Ectodermal cell (in vitro differentiated cells): ENCODE measurements at regions not wholly inside any gene's neighbourhood (a gene's known extent, or its start where the extent isn't known, plus 50 kb on each side); places are given as distances from the start of the nearest gene placed in this dataset.
"Not testable (repeated sequence)": the region's sequence is repeated elsewhere in the genome, so short reads cannot be mapped to it uniquely, and the experiment has no call there.

Experiments
- H3K27ac ChIP-seq: 2 replicates; pipeline ENCODE4 v1.7.0; 2013; ENCODE audit warnings: mild to moderate bottlenecking, low read depth, low read length; ENCODE audit not compliant: insufficient read depth, poor library complexity, severe bottlenecking
- H3K27me3 ChIP-seq: 2 replicates; pipeline ENCODE4 v1.7.0; 2013; ENCODE audit warnings: mild to moderate bottlenecking, low read length; ENCODE audit not compliant: insufficient read depth, control insufficient read depth, poor library complexity, severe bottlenecking
- H3K36me3 ChIP-seq: one replicate; pipeline ENCODE4 v1.7.0; 2013; ENCODE audit warnings: low read length; ENCODE audit not compliant: control insufficient read depth, insufficient read depth
- H3K4me1 ChIP-seq: one replicate; pipeline ENCODE4 v1.7.0; 2013; ENCODE audit warnings: low read length; ENCODE audit not compliant: control insufficient read depth, insufficient read depth
- H3K4me3 ChIP-seq: 2 replicates; pipeline ENCODE4 v1.7.0; 2013; ENCODE audit warnings: low read depth, low read length, control low read depth; ENCODE audit not compliant: insufficient read depth
- H3K9me3 ChIP-seq: 2 replicates; pipeline ENCODE4 v1.7.0; 2013; ENCODE audit warnings: mild to moderate bottlenecking, low read length, moderate library complexity; ENCODE audit not compliant: control insufficient read depth
- WGBS, 2 experiments: methylation state at CpG; one replicate each; pipeline ENCODE4 v1.1.7; 2013; ENCODE audit warnings: missing lambda C conversion rate in 2 of 2; 5-methylcytosine and 5-hydroxymethylcytosine counted together

DNA sequence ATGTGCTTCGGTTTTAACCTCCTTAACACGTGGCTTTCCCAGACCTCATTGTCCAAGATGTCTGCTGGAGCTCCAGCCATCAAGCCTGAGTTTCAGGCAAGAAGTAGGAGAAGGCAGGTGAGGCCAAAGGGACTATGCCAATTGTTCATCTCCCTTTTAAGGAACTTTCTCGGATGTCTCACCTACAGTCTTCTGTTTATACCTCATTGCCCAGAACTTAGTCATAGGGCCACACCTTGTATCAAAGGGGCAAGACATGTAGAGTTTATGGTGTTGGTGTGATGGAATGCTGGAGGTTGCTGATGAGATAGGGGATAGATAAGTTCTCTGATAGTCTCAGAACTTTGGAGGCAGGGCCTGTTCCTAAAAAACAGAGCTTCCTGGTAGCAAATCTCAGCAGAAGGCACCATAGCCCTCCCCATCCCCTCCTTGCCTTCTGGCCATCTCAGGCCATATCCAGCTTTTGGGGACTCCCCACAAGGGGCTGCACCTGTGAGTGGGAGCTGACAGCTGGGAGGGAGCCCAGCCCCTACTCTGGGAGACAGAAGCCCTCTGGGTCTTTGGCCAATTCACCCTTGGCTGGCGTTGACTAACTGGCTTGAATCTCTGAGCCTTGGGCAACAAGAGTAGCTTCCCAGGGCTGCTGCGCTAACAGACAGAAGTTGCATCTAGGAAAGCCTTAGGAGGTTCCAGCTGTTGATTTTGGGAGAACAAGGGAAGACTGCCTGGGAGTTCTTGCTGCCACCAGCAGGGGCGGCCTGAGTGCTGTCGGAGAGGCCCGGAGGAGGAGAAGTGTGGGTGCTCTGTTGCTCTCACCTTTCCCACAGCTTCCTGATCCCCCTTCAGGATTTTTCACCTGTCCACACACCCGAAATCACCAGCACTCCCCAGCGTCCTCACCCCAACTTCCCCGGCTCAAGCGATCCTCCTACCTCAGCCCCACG lies 149.8 kb upstream of the THY1 start:
- H3K27me3 ChIP-seq: no peaks in the 10 kb centered on the region
- H3K36me3 ChIP-seq: no peaks in the 10 kb centered on the region
- no peaks in the 10 kb centered on the region for H3K4me1 ChIP-seq
- H3K9me3 ChIP-seq: no peaks in the 10 kb centered on the region
- H3K4me3 ChIP-seq: no peak overlapping the region
- H3K27ac ChIP-seq: no peak overlapping the region
- 91 to 92% methylated on average over 13 of the region's 13 CpGs for WGBS, 2 experiments

DNA sequence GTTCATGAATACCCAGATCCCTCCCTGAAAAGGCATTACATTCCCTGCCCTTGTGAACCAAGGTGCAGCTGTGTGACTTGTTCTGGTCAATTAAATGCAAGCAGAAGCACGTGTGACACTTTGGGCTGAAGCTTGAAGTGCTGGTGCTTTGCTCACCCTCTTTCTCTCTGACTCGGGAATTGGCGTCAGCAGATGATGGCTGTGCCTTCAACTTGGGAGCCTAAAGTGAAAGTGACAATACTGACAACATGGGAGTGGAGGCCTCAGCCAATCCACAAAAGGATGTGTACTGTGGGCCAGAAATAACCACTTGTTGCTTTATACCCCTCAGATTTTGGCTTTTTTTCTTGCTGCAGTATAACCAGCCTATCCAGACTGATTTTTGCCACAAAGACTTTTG lies 148.3 kb upstream of the THY1 start:
- H3K27ac ChIP-seq: no peak overlapping the region
- 76 to 80% methylated on average over 3 of the region's 3 CpGs for WGBS, 2 experiments
- no peaks in the 10 kb centered on the region for H3K4me1 ChIP-seq
- no peaks in the 10 kb centered on the region for H3K27me3 ChIP-seq
- H3K36me3 ChIP-seq: no peaks in the 10 kb centered on the region
- H3K4me3 ChIP-seq: no peak overlapping the region
- H3K9me3 ChIP-seq: no peaks in the 10 kb centered on the region

DNA sequence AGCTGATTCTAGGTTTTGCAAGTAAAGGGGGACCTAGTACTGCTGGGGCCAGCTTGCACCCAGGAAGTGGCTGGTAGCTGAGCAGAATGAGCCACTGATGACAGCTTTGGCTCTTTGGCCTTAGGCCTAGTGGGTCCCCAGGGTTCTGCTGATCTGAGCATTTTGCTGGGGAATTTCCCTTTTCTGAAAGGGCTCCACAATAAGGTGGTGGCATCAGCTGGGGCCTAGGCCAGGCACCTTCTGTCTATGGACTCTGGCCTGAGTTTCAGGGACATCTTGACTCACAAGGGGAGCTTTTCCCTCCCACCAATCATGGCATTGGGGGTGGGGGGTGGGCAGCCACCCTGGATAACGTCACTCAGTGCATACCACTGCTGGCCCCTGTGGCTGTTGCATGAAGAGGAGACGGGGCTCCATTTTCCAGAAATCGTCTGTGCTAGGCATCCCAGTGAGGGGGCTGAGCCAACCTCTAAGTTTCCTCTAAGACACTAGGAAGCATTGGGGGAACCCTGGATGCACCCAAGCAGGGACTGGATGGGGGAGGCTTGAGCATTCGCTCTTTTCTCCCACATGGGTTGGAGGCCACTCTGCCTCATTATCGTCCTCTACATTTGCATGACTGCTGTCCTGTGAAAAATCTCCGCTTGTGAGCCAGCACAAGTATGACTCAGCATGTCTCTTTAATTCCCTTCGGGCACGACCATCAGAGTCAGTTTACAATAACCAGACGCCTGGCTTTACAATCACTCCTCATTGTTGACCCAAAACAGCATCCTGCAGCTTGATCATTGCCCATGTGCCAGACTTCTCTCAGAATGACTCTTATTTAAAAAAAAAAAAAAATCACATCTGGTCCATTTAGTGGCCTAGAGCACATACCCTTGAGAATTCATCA lies 145.0 kb upstream of the THY1 start:
- no peak overlapping the region for H3K27ac ChIP-seq
- WGBS, 2 experiments: 55 to 62% methylated on average over 9 of the region's 9 CpGs

DNA sequence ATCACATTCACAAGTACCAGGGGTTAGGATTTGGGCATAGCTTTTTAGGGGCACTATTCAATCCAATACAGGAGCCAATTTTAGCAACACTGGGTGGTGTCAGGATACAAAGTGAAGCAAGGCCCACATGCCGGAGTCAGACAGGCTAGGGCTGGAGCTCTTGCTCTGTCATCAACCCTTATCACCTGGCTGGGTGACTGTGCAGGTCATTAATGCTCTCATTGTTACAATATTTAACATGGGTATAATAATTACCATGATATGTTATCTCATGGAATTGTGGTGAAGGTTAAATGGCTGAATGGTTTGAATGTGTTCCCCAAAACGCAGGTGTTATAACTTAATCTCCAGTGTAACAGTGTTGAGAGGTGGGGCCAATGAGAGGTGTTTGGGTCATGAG lies 143.3 kb upstream of the THY1 start:
- H3K27ac ChIP-seq: no peak overlapping the region
- no peaks in the 10 kb centered on the region for H3K27me3 ChIP-seq
- no peaks in the 10 kb centered on the region for H3K9me3 ChIP-seq
- WGBS, 2 experiments: 91 to 99% methylated on average over 2 of the region's 2 CpGs
- H3K4me3 ChIP-seq: no peak overlapping the region
- no peaks in the 10 kb centered on the region for H3K36me3 ChIP-seq
- H3K4me1 ChIP-seq: no peaks in the 10 kb centered on the region

More for the DNA sequence above, 145.0 kb upstream of the THY1 start:
- H3K9me3 ChIP-seq: no peaks in the 10 kb centered on the region
- no peaks in the 10 kb centered on the region for H3K36me3 ChIP-seq
- H3K4me3 ChIP-seq: no peak overlapping the region
- H3K27me3 ChIP-seq: no peaks in the 10 kb centered on the region
- no peaks in the 10 kb centered on the region for H3K4me1 ChIP-seq

DNA sequence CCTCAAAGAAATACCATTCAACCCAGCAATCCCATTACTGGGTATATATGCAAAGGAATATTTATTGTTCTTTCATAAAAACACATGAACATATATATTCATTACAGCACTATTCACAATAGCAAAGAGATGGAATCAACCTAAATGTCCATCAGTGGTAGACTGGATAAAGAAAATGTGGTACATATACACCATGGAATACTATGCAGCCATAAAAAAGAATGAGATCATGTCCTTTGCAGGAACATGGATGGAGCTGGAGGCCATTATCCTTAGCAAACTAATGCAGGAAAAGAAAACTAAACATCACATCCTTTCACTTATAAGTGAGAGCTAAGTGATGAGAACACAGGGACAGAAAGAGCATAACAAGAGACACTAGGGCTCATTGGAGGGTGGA lies 142.7 kb upstream of the THY1 start:
- H3K27ac ChIP-seq, H3K4me1 ChIP-seq, H3K36me3 ChIP-seq, H3K4me3 ChIP-seq, H3K27me3 ChIP-seq, H3K9me3 ChIP-seq: not testable (repeated sequence)

DNA sequence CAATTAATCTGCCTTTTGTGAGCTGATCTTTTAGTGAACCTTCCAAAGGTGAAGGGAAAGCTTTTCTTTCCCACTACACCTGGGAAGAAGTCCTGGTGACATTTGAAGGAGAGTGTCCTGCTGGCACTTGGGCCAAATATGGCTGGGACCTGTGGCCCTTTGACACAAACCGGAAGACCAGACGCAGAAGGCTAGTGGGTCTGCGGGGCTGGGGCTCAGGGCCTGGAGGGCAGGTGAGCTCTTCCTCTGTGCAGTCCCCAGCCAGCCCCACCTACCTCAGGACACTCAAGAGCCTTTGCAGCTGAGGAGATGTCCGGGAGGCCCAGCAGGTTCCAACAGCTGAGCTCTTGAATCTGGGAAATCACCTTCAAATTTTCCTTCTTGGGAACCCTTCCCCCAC lies 138.0 kb upstream of the THY1 start:
- Histone ChIP-seq H3K9me3 (no peaks in the 10 kb centered on the region), H3K4me1 (no peaks in the 10 kb centered on the region), H3K36me3 (no peaks in the 10 kb centered on the region), H3K27me3 (no peaks in the 10 kb centered on the region), H3K4me3 (no peak overlapping the region), H3K27ac (no peak overlapping the region)
- 90% methylated on average over 4 of the region's 4 CpGs for whole genome bisulfite sequencing, 2 experiments

DNA sequence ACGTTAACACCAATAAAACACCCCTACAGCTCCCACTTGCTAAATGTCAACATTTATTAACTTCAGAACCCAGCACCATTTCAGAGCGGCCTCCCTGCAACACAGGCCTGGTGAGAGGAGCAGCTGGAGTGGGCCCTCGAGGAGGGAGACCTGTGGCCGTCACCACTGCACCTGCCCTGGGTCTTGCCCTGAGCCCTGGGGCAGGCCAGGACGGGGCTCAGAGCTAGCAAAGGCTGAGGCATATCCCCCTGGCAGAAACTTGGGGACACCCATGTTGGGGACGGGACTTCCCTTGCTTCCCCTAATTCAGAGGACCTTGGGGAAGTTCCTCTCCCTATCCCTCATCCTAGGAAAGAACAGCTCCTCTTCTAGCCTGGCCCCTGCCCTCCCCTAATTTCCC lies 137.3 kb upstream of the THY1 start:
- Histone ChIP-seq H3K4me3 (no peak overlapping the region), H3K27ac (no peak overlapping the region), H3K27me3 (no peaks in the 10 kb centered on the region), H3K9me3 (no peaks in the 10 kb centered on the region), H3K4me1 (no peaks in the 10 kb centered on the region), H3K36me3 (no peaks in the 10 kb centered on the region)
- 89 to 90% methylated on average over 6 of the region's 6 CpGs for WGBS, 2 experiments

DNA sequence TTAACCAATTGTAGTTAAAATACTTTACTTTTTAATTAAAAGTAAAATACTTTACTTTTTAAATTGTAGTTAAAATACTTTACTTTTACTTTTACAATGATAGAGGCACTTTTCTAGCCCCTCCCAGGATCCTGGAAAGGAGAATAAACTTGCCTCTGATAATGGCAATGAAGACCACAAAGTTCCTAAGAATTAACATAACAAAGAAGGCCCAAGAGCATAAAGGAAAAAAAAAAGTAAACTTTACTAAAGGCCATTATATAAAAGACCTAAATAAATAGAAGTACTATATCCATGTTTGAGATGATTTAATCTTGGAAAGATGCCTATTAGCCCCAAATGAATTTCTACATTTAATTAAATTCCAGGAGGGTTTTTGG lies 129.1 kb upstream of the THY1 start:
- Histone ChIP-seq H3K36me3 (no peaks in the 10 kb centered on the region), H3K9me3 (no peaks in the 10 kb centered on the region), H3K4me3 (no peak overlapping the region), H3K27ac (no peak overlapping the region), H3K4me1 (no peaks in the 10 kb centered on the region), H3K27me3 (no peaks in the 10 kb centered on the region)

DNA sequence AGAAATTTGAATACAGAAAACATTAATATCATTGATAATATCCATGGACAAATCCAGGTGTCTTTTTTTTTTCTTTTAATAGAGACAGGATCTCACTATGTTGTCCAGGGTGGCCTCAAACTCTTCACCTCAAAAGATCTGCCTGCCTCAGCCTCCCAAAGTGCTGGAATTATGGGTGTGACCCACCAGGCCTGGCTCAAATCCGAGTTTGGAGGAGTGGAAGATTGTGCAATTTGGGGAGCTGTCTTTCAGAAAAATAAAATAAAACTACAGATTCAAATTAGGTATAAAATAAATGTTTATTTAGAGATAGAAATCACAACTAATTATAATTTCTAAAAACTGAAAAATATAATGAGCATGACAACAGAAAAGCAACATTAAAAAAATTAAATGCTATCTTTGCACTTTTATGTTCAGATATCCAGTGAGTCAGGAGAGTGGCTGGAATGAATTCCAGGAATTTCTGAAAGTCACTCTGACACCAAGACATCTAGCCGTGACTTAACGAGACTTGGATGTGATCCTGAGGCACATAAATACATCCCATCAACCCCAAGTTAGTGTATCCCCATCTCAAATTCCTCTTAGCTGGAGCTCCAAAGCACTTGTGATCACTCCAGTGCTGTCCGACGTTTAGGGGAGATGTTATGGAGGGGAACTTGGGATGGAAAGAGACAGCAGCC lies 128.6 kb upstream of the THY1 start:
- H3K27ac ChIP-seq: no peak overlapping the region
- H3K9me3 ChIP-seq: no peaks in the 10 kb centered on the region
- no peaks in the 10 kb centered on the region for H3K27me3 ChIP-seq
- H3K4me1 ChIP-seq: no peaks in the 10 kb centered on the region
- H3K36me3 ChIP-seq: no peaks in the 10 kb centered on the region
- WGBS, 2 experiments: 72 to 80% methylated on average over 3 of the region's 5 CpGs
- no peak overlapping the region for H3K4me3 ChIP-seq
